Esophagus squamous epithelium (tissue), 4 donors: ENCODE measurements at regions not wholly inside any gene's neighbourhood (a gene's known extent, or its start where the extent isn't known, plus 50 kb on each side); places are given as distances from the start of the nearest gene placed in this dataset.

Source experiments
- CTCF ChIP-seq, 6 experiments: fragments of 450-650 bp in 4 of 6; fragments of 200-600 bp in 2 of 6; sonication (generic) in 2 of 6; IDR thresholded peaks; one replicate each; pipeline ENCODE4 v1.5.1; 2016 to 2019; ENCODE audit warnings: antibody characterized with exemption in 6 of 6, mild to moderate bottlenecking in 4 of 6, moderate library complexity in 4 of 6
- POLR2A ChIP-seq, 4 donors: fragments of 450-650 bp; IDR thresholded peaks; one replicate each; pipeline ENCODE4 v1.6.1; 2017; ENCODE audit warnings: antibody characterized with exemption in 4 of 4, mild to moderate bottlenecking in 4 of 4, moderate library complexity in 3 of 4

GRCh38 chr13:76189882-76190519 lies 553.9 kb downstream of the LMO7 start:
- no peak for TF ChIP-seq CTCF (IDR thresholded peaks at IDR 0.05)
- TF ChIP-seq POLR2A (IDR thresholded peaks at IDR 0.05) = no peak
